B cell (primary cell): ENCODE measurements at regions not wholly inside any gene's neighbourhood (a gene's known extent, or its start where the extent isn't known, plus 50 kb on each side); places are given as distances from the start of the nearest gene placed in this dataset.

ENCODE experiments used
- ATAC-seq: fragments of 200-7000 bp; cut with Tn5 transposase; one replicate; pipeline ENCODE4 v1.10.0; 2021; ENCODE audit warnings: low read depth, mild to moderate bottlenecking, moderate number of reproducible peaks, moderate library complexity
- CTCF ChIA-PET: fragments of 350-600 bp; sonication (Branson Sonifier 250); formaldehyde crosslinking; loops from one replicate; lab custom pipeline; 2021; ENCODE audit warnings: antibody characterized with exemption, inconsistent platforms; lab: Charles Lee
- POLR2A ChIA-PET: fragments of 350-600 bp; sonication (Branson Sonifier 250); formaldehyde crosslinking; loops from one replicate; lab custom pipeline; 2021; ENCODE audit warnings: antibody characterized with exemption; lab: Charles Lee
- DNase-seq: peaks from one replicate; pipeline ENCODE4 v3.0.0; 2013
- H2AFZ ChIP-seq: 2 replicates; pipeline ENCODE4 v1.6.1; 2012; ENCODE audit warnings: mild to moderate bottlenecking, low read depth, low read length; ENCODE audit not compliant: insufficient read depth, poor library complexity, severe bottlenecking
- H3K27ac ChIP-seq, 2 donors: 1 replicate in 1 of 2; 2 replicates in 1 of 2; pipeline ENCODE4 v1.5.1; 2012 to 2013; ENCODE audit warnings: low read length in 2 of 2, mild to moderate bottlenecking in 2 of 2, moderate library complexity in 1 of 2
- H3K27me3 ChIP-seq, 4 experiments: fragments of 200-600 bp in 1 of 4; sonication (generic) in 1 of 4; replicated peaks in 1 of 4; 1 replicate in 2 of 4; 2 replicates in 2 of 4; pipeline versions ENCODE4 v1.6.1 to v1.7.0; 2013 to 2016; ENCODE audit warnings: low read length in 3 of 4, mild to moderate bottlenecking in 2 of 4, mixed read lengths in 1 of 4, moderate library complexity in 1 of 4; ENCODE audit not compliant: insufficient read depth in 4 of 4, control insufficient read depth in 3 of 4; ENCODE audit errors: control extremely low read depth in 1 of 4
- H3K36me3 ChIP-seq, 2 experiments: replicated peaks in 1 of 2; 1 replicate in 1 of 2; 2 replicates in 1 of 2; pipeline versions ENCODE4 v1.6.1 to v1.7.1; 2013; ENCODE audit warnings: low read length in 1 of 2; ENCODE audit not compliant: insufficient read depth in 2 of 2, control insufficient read depth in 1 of 2; ENCODE audit errors: control extremely low read depth in 1 of 2, extremely low read depth in 1 of 2
- H3K4me1 ChIP-seq, 2 donors: fragments of 200-600 bp in 1 of 2; sonication (generic) in 1 of 2; 1 replicate in 1 of 2; 2 replicates in 1 of 2; pipeline versions ENCODE4 v1.5.1 to v1.6.1; 2013 to 2017; ENCODE audit warnings: low read length in 2 of 2; ENCODE audit not compliant: control insufficient read depth in 2 of 2, insufficient read depth in 2 of 2
- H3K4me2 ChIP-seq: replicated peaks from 2 replicates; pipeline ENCODE3; 2012; ENCODE audit warnings: mild to moderate bottlenecking, low read depth, low read length; ENCODE audit not compliant: poor library complexity, severe bottlenecking
- H3K4me3 ChIP-seq, 5 experiments: fragments of 200-600 bp in 1 of 5; sonication (generic) in 1 of 5; 1 replicate in 3 of 5; 2 replicates in 2 of 5; pipeline versions ENCODE4 v1.5.1 to v1.7.0; 2011 to 2016; ENCODE audit warnings: low read length in 4 of 5, mild to moderate bottlenecking in 4 of 5, low read depth in 2 of 5, control low read depth in 1 of 5, moderate library complexity in 1 of 5; ENCODE audit not compliant: insufficient read depth in 1 of 5; ENCODE audit errors: control extremely low read depth in 1 of 5, extremely low read depth in 1 of 5
- H3K79me2 ChIP-seq: fragments of 200-600 bp; sonication (generic); one replicate; pipeline ENCODE4 v1.6.0; 2016; ENCODE audit warnings: low read length; ENCODE audit not compliant: control insufficient read depth, insufficient read depth
- H3K9ac ChIP-seq: fragments of 200-600 bp; sonication (generic); 2 replicates; pipeline ENCODE4 v1.6.1; 2017; ENCODE audit warnings: mild to moderate bottlenecking, low read length, moderate library complexity
- H3K9me3 ChIP-seq, 3 donors: one replicate each; pipeline versions ENCODE4 v1.6.1 to v1.7.1; 2013; ENCODE audit warnings: low read length in 2 of 3; ENCODE audit not compliant: control insufficient read depth in 2 of 3, insufficient read depth in 1 of 3; ENCODE audit errors: control extremely low read depth in 1 of 3
- H4K20me1 ChIP-seq: 2 replicates; pipeline ENCODE4 v1.6.0; 2012; ENCODE audit warnings: mild to moderate bottlenecking, low read length; ENCODE audit not compliant: insufficient read depth, control insufficient read depth, poor library complexity, severe bottlenecking
- H3K27ac Mint-ChIP-seq: one replicate; pipeline ENCODE4 v1.8.0; 2021; ENCODE audit warnings: mixed read lengths
- H3K27me3 Mint-ChIP-seq: one replicate; pipeline ENCODE4 v1.8.0; 2021; ENCODE audit warnings: mixed read lengths
- H3K4me1 Mint-ChIP-seq: one replicate; pipeline ENCODE4 v1.8.0; 2021; ENCODE audit warnings: mixed read lengths
- H3K4me3 Mint-ChIP-seq: one replicate; pipeline ENCODE4 v1.8.0; 2021; ENCODE audit warnings: mixed read lengths
- H3K9me3 Mint-ChIP-seq: one replicate; pipeline ENCODE4 v1.8.0; 2022; ENCODE audit warnings: mixed read lengths; ENCODE audit not compliant: insufficient read depth
- EZH2 ChIP-seq: IDR thresholded peaks from 2 replicates; pipeline ENCODE4 v1.6.1; 2012; ENCODE audit warnings: borderline replicate concordance, low read depth, mild to moderate bottlenecking, moderate library complexity, low read length; ENCODE audit not compliant: insufficient read depth, poor library complexity, severe bottlenecking
- WGBS: methylation state at CpG from one replicate; pipeline ENCODE4 v1.1.5; 2013; ENCODE audit warnings: missing lambda C conversion rate; ENCODE audit not compliant: insufficient coverage; 5-methylcytosine and 5-hydroxymethylcytosine counted together
- intact Hi-C: fragments of 100-400 bp; cut with micrococcal nuclease; formaldehyde crosslinking; loops from one replicate; pipeline ENCODE4 v1.10.0; 2022
- TF ChIP-seq, protein P1 (sequence below): fragments of 200-600 bp; IDR thresholded peaks from one replicate; pipeline ENCODE4 v1.8.0; 2022; ENCODE audit warnings: antibody characterized with exemption, mild to moderate bottlenecking

DNA sequence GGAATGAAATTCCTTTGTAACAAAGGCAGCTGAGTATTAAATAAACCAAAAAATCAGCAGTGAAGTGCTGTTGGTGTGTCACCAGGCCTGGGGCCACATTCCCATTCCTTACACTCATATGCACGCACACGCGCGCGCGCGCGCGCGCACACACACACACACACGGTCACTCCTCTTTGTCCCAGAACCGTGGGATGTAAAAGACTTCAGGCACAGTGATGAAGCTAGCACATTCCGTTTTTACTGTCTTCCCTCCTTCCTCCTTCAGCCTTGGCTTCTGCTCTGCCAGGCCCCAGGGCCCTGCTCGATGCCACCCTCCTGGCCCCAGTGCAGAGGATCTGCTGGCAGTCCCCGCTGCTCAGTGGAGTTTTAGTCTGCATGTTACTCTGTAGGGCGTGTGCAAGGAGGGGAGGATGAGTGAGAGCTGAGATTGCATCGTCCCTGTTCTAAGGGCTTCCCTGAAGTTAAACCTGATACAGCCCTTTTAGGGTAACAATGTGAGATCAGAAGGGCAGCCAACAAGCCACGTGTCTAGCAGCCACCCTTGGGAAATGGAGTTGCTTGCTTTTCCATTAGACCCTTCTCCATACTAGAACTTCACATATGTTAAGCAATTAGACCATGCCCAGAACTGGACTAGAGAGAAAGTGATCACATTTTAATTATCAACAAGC, 71.7 kb upstream of the WDR26 start:
- Histone ChIP-seq H3K4me1 (peaks cover 10 to 17% of the 10 kb centered on the region in 2 donors), H3K4me2 (no peak overlapping the region), H3K9me3 (no peaks in the 10 kb centered on the region), H3K27me3 (peaks cover 0 to 5% (median 0%) of the 10 kb centered on the region in 4 experiments), H3K27ac (no peak overlapping the region), H3K79me2 (no peaks in the 10 kb centered on the region), H2AFZ (no peak overlapping the region), H3K36me3 (no peaks in the 10 kb centered on the region), H3K9ac (no peak overlapping the region), H3K4me3 (no peak overlapping the region), H4K20me1 (no peaks in the 10 kb centered on the region)
- no peak for DNase-seq
- ChIA-PET CTCF (interaction anchor here (1.1 kb wide), 1 partner anchor 8 kb away, joined by 3 read pairs; no protein-coding TSS in a partner anchor), POLR2A (no interaction called here)
- ATAC-seq, result no peak
- Mint-ChIP-seq H3K9me3 (no peaks in the 10 kb centered on the region), H3K27ac (no peak overlapping the region), H3K4me3 (no peak overlapping the region), H3K27me3 (no peaks in the 10 kb centered on the region), H3K4me1 (peaks cover 19% of the 10 kb centered on the region)
- WGBS, result 88% methylated on average over 14 of the region's 18 CpGs
- intact Hi-C loops, result no loop called here
- TF ChIP-seq EZH2, result no peak
- TF ChIP-seq, protein P1, sequence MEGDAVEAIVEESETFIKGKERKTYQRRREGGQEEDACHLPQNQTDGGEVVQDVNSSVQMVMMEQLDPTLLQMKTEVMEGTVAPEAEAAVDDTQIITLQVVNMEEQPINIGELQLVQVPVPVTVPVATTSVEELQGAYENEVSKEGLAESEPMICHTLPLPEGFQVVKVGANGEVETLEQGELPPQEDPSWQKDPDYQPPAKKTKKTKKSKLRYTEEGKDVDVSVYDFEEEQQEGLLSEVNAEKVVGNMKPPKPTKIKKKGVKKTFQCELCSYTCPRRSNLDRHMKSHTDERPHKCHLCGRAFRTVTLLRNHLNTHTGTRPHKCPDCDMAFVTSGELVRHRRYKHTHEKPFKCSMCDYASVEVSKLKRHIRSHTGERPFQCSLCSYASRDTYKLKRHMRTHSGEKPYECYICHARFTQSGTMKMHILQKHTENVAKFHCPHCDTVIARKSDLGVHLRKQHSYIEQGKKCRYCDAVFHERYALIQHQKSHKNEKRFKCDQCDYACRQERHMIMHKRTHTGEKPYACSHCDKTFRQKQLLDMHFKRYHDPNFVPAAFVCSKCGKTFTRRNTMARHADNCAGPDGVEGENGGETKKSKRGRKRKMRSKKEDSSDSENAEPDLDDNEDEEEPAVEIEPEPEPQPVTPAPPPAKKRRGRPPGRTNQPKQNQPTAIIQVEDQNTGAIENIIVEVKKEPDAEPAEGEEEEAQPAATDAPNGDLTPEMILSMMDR, result no peak

DNA sequence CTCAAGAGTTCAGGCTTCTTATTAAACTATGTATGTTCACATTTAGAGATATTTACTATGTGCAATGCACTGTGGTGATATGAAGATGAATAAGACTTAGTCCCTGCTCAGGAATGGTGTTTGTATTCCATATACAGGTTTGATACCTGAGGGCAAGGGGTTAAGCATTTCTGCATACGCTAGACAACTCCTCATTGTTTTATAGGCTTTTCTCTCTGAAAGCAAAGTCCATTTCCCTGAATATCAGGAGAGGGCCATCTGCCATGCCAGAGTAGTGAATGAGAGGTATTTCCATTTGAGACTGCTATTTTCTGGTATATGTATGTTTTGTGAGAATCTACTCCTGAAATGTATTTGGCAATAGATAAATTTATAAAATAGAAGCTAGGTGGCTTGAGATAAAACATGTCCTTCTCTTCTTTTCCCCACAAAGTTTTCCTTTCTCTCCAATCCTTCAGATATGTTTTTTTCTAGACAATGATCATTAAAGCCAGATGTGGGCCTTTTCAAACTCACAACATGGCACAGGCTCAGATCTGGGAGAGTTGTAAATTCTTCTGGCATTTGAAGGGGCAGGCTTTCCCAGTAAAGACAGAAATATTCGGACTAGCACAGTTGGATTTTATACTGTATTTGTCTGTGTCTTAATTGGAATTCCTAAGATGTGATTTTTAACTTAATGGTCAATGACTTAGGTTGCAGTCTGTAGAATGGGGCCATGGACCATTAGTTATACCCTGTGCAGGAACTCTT, 73.3 kb upstream of the WDR26 start:
- no peaks in the 10 kb centered on the region for H4K20me1 ChIP-seq
- Mint-ChIP-seq H3K27ac (no peak overlapping the region), H3K9me3 (no peaks in the 10 kb centered on the region), H3K27me3 (no peaks in the 10 kb centered on the region), H3K4me3 (no peak overlapping the region), H3K4me1 (peaks cover 14% of the 10 kb centered on the region)
- no peak for TF ChIP-seq EZH2
- TF ChIP-seq, protein P1, result no peak
- intact Hi-C loops, result no loop called here
- H3K4me3 ChIP-seq, result no peak overlapping the region
- H3K9ac ChIP-seq, result no peak overlapping the region
- ATAC-seq, result no peak
- H3K4me2 ChIP-seq, result no peak overlapping the region
- no peaks in the 10 kb centered on the region for H3K27me3 ChIP-seq
- DNase-seq, result no peak
- H2AFZ ChIP-seq, result no peak overlapping the region
- peaks cover 8% of the 10 kb centered on the region in 2 donors for H3K4me1 ChIP-seq
- H3K36me3 ChIP-seq, result no peaks in the 10 kb centered on the region
- POLR2A ChIA-PET, result no interaction called here
- H3K79me2 ChIP-seq, result no peaks in the 10 kb centered on the region
- H3K27ac ChIP-seq, result no peak overlapping the region
- CTCF ChIA-PET, result no interaction called here
- no peaks in the 10 kb centered on the region for H3K9me3 ChIP-seq
- WGBS, result no CpG with 5 or more reads among the region's 2 CpGs
